NCI-H1694 treated with DMSO at 0.1 percent for 48 hours (cell line): ENCODE measurements at regions not wholly inside any gene's neighbourhood (a gene's known extent, or its start where the extent isn't known, plus 50 kb on each side); places are given as distances from the start of the nearest gene placed in this dataset.

Source experiments
- DNase-seq: peaks from one replicate; lab custom pipeline; 2025; lab: John Stamatoyannopoulos, UW

- no peak for DNase-seq
Observed at GRCh38 chr9:28203036-28203435, 629.8 kb upstream of the C9orf72 start.

- no peak for DNase-seq
Observed at GRCh38 chr9:28206280-28206679, 633.0 kb upstream of the C9orf72 start.

DNA sequence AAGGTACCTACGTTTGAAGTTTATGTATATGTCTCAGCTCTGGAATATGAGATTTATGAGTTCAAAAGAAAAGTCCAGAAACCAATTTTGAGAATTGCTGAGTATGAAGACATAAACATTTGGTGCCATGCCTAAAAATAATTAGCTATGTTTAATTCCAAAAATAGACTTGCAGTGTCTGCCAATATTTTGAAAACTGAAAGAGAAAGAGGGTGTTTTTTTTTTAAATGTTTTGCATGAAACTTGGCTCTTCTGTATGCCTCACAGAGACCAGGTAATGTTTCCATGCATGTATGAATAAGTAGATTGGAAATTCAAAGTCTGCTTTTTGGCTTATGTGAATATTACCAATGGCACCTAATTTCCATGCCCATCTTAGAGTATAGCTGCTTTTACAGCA, 634.4 kb upstream of the C9orf72 start:
- DNase-seq = peak; percentile 36

- DNase-seq = no peak
Observed at GRCh38 chr9:28209130-28209529, 635.8 kb upstream of the C9orf72 start.

DNA sequence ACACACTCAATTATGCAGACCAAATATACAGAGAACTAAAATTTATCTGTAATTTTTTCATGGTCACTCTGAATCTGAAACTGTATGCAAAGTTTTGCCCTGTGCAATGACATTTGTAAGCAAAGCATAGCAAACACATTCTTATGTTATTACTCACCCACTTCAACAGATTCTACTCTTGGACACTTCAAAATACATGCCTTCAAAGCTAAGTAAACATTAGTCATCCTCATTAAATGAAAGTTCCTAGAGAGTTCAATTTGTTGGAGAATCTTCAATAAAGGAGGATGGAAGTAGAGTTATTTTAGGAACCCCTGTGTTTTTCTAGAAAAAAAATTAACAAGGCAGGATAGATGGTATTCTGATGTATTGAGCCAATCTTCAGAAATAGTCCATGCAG, 639.7 kb upstream of the C9orf72 start:
- DNase-seq = no peak

GRCh38 chr9:28215536-28216299, 642.4 kb upstream of the C9orf72 start:
- no peak for DNase-seq

DNA sequence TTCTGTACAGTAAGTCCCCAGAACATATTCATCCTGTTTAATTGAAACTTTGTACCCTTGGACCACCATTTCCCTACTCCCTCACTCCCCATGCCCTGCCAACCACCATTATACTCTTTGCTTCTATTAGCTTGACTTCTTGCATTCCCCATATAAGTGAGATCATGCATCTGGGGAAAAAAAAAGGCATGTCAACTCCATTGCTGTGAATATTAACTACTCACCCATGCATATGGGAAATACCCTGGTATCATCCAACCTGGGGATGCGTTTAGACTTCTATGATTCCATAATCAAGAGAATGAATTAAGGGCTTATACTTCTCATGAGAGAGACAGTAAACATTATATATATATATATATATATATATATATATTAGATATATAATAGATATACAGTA, 659.4 kb upstream of the C9orf72 start:
- no peak for DNase-seq

GRCh38 chr9:28234133-28234893, 661.0 kb upstream of the C9orf72 start:
- no peak for DNase-seq

GRCh38 chr9:28234894-28235277, 661.6 kb upstream of the C9orf72 start:
- DNase-seq = no peak

DNA sequence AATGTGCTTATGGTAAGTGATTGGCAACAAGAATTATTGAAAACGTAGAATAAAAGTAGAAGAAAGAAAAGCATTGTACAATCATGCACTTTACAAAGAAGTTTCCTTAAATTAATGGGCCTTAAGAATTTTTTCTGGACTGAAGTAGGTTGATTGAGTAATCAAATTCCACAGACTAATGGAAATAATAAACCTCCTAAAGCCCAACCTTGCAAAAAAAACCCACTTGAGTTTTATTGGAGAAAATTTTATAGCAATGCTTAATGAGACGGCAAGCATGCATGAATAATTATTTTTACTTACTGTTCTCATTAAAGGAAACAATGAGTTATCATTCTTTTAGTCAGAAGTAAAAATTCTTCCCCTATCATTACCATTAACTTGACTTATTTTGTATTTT, 676.1 kb upstream of the C9orf72 start:
- DNase-seq = no peak

DNA sequence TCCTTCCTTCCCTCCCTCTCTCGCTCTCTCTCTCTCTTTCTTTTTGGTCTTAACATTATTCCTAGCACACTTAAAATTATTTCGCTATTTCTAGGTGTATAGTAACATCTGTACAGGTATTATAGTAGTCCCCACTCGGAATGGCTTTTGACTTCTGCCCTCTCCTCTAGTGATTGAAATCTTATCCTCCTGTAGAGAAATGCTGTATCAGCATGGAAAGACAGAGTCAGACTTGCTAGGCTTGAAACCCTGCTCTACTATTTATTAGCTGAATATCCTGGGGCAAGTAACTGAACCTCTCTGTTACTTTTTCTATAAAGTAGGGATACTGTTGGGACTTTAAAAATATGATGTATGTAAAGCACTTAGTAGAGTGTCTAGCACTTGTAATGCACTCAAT, 681.9 kb upstream of the C9orf72 start:
- no peak for DNase-seq

DNA sequence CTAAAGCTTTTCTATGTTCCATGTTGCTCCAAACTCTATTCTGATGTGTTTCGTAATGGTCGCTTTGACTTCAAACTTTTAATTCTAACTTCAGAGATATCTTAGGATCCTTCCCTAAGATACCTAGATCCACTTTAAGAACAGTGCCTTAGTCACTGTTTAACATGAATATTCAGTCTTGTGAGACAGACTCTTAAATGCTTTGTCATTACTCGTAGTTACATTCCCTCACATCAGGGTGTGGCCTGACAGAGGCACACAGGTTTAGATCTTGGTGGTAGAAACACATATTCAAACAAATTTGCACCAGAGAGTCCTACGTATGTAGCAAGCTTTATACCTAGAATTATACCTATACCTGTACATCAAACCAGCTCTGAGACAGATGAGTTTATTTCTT, 687.0 kb upstream of the C9orf72 start:
- no peak for DNase-seq

DNA sequence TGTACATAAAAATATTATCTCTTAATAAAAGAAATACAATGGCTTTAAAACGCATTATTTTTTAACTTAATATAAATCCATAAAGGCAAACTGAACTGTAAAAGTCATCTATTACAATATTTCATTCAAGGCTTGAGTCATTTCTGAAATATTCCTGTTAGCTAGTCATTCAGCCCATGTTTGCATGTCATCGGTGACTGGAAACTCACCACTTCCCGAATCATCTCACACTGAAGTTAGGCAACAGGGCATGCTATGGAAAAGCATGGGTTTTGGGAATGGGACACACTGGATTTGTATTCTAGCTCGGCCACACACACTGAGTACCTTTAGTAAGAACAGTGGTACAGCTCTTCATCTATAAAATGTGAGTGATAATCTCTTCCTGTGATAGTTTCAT, 691.1 kb upstream of the C9orf72 start:
- no peak for DNase-seq

GRCh38 chr9:28267351-28267750, 694.1 kb upstream of the C9orf72 start:
- no peak for DNase-seq

DNA sequence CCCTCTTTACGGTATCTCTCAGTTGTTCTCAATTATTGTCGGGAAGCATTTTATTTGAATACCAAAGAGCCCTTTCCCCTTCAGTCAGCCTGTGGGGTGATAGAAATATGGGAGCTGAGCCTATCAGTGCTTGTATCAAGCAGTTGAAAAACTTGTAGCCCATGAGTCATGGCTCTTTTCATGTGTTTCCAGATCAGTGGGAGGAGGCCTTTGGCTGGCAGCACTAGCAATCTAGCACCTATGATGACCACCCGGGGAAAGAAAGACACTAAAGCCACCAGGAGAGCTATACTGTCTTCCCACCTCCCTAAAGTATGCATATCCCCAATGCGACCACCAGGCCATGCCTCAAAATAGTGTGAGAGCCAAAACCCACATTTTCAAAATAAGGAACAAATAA, 696.9 kb upstream of the C9orf72 start:
- DNase-seq = no peak

DNA sequence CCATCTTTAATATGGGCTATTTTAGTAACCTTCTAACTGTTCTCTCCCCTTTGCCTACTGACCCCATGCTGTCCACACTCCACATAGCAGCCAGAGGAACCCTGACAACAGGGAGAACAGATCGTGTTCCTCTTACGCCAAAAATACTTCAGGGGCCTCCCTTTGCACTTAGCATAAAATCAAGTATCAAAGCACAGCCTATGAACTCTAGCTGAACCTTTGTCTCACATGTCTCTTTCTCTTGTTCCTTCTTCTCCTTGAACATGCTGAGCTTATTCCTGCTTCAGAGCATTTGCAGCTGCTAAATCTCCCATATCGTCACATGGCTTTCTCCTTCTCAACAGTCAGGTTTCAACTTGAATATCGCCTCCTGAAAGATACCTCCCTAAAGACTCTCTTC, 698.8 kb upstream of the C9orf72 start:
- no peak for DNase-seq

DNA sequence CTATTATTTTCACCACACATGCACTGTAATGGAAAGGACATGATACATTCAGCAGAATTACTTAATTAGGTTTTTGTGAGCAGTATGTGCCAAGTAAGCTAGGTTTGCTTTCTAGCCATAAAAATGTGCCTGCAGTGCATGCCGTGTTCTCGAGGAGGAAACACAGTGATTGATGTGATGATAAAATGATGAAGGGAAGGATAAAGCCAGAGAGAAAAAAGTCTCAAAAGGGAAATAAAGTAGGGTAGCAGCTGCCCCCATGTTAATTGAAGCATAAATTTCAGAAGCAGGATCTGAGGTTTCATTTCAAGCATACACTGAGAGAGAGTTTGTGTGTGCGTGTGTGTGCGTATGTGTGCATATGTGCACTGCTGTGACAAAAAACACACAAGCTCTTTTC, 714.2 kb upstream of the C9orf72 start:
- DNase-seq = no peak

GRCh38 chr9:28289746-28290145, 716.5 kb upstream of the C9orf72 start:
- no peak for DNase-seq

DNA sequence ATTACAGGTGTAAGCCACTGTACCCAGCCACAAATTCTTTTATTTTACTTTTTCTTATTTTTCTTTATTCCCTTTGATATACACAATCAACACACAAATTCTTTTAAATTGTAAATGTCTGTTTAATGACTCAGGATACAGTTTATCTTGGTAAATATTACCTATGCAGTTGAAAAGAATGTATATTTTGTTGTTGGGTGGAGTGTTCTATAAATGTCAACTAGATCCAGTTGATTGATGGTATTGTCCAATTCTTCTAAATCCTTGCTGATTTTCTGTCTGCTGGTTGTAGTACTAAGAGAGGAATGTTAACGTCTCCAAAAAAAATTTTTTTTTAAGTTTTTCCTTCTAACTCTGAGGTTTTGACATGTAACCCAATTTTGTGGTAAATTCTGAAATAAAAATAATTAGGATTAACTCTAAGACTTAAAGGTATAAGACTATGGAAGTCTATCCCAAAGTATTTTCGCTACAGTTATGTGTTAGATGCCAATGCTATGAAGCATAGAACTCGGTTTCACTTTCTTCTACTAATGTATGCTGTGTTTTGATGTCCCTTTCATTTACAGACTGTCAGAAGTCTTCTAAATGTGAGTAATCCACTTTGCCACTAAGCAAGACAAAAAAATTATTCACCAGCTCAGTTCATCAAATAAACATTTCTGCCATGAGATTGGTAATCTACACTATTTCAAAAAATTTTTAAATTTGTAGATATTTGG, 720.2 kb upstream of the C9orf72 start:
- DNase-seq = no peak

GRCh38 chr9:28301281-28301680, 728.0 kb upstream of the C9orf72 start:
- no peak for DNase-seq

- DNase-seq = no peak
Observed at GRCh38 chr9:28317745-28318144, 744.5 kb upstream of the C9orf72 start.

DNA sequence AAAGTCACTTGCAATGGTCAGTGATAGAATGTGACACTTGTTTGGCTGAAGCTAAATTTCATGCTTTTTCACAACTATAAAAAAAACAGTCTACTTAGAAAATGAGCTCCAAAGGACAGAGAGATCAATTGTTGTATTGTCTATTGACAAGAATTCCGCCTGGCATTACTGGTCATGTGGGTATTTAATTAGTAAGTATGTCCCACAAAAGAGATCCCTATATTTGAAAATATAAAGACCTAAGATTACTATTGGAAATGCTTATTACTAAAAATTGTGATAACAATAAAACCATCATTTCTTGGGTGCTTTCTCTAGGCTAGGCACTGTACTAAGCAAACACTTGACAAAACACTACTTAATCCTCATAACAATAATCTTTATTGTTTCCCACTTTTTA, 745.2 kb upstream of the C9orf72 start:
- no peak for DNase-seq

DNA sequence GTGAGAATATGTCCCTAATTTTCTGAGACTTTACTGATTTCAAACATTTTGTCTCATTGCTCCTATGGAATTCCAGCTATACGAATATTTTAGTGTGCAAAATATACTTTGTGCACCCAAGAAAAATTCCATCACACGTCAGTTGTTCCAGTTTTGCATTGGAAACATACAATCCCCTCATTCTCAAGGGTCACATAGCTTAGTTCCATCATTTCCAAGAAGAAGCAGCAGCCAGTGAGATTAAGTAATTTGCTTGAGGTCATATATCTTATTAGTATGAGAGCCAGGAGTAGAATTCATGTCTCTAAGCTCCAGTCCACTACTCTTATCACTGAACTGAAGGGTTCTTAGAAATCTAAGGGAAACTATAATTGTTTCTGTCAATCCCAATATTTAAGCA, 746.7 kb upstream of the C9orf72 start:
- DNase-seq = no peak
